ENCODE measurements at regions not wholly inside any gene's neighbourhood (a gene's known extent, or its start where the extent isn't known, plus 50 kb on each side); places are given as distances from the start of the nearest gene placed in this dataset.

- no peak for DNase-seq
Measured at GRCh38 chr5:5658889-5659465, 236.5 kb downstream of the ICE1 start.

DNA sequence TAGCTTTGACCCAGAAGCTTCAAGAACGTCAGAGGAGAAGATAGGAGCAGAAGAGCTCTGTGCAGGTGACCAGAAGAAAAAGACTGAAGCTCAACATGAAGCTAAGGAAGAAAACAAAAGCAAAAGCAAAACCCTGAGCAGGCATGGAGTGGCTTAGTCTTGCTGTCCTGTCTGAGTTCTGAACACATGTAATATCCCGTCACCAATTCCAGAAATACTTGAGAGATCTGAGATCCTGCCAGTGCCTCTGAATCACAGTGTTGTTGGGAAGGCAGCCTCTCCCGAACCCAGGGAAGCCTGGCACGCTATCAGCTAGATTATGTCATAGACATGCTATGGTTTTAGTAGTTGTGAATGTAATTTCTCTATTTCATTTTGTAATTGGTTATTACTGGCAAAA lies 235.7 kb downstream of the ICE1 start:
- peak; percentile 25 for DNase-seq

DNA sequence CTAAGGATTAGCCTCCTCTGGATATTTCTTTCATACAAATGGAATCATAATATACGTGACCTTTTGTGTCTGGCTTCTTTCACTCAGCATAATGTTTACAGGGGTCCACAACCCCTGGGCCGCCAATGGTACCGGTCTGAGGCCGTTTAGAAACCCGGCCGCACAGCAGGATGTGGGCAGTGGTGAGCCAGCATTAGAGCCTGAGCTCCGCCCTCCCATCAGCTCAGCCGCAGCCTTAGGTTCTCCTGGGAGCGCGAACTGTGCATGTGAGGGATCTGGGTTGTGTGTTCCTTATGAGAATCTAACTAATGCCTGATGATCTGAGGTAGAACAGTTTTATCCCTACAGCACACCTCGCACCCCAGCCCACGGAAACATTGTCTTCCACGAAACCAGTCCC lies 229.7 kb downstream of the ICE1 start:
- no peak for DNase-seq

DNA sequence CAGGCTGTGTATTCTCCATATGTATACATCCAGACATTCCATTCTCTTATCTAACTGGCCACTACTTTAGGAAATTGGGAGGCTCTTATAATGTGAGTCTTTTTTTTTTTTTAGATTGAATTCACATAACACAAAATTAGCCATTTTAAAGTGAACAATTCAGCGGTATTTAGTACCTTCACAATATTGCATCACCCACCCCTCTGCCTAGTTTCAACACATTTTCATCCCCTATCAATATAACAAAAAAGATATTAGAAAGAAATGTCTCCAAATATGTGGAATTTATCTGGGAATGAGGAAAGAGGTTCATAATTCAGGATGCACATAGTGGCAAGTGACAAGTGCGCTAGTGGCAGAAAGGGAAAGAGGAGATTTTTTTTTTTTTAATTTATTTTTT lies 228.5 kb downstream of the ICE1 start:
- DNase-seq, result no peak

- no peak for DNase-seq
Measured at GRCh38 chr5:5650242-5650641, 227.8 kb downstream of the ICE1 start.

GRCh38 chr5:5649641-5650040 lies 227.2 kb downstream of the ICE1 start:
- no peak for DNase-seq

GRCh38 chr5:5648694-5649093 lies 226.2 kb downstream of the ICE1 start:
- no peak for DNase-seq

GRCh38 chr5:5645891-5646290 lies 223.4 kb downstream of the ICE1 start:
- DNase-seq, result no peak

DNA sequence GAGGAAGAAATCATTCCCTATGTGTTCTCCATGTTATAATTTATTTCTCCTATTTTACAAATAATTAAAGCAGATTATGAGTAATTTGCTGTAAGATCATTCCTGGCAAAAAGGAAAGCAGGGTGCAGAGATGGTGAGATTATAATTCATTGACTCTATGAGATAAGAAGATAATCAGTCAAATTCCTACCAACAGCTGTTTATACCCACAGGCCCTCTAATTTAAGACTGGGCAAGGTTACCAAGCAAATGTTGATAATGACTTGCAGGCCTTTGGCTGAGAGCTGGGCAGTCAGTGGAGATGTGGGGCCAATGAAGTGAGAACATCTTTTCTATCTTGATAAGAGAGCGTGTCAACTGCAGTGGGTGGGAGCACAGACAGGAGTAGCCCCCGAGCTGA lies 222.7 kb downstream of the ICE1 start:
- no peak for DNase-seq

DNA sequence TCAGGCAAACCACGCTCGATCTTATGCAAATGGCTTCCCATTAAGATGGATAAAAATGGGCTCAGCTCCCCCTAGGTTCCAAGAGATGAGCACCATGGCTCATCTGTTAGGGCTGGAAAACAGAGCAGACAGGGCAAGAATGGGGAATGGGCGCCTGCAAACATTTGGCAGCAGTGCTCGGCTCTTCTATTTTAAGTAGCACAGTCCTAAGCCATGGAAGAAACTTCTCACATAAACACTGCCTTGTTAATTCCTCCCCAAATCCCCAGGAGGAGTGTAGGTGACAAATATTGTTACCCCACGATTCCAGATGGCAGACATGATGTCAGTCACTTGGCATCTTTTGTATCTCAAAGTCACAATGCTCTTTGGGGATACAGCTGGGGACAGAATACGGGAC lies 221.8 kb downstream of the ICE1 start:
- no peak for DNase-seq

GRCh38 chr5:5643481-5643880 lies 221.0 kb downstream of the ICE1 start:
- no peak for DNase-seq

- DNase-seq, result no peak
Measured at GRCh38 chr5:5638211-5638610, 215.7 kb downstream of the ICE1 start.

DNA sequence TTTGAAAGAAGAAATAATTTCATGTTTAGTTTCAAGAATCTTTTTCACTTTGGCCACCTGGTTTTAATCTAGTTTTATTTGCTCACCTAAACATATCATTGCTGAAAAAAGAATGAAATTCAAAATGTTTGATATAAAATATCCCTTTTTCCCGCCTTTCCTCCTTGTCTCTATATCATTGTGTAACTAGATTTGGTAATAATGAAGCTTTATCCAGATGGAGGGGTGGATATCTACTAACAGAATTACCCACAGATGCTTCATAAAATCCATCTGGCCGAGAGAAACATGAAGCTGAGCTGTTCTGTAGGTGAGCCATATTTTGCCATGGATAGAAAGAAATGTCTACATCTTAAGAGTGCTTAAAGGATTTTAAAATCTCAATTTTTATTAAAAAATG lies 214.7 kb downstream of the ICE1 start:
- no peak for DNase-seq

- no peak for DNase-seq
Measured at GRCh38 chr5:5634817-5635216, 212.3 kb downstream of the ICE1 start.

DNA sequence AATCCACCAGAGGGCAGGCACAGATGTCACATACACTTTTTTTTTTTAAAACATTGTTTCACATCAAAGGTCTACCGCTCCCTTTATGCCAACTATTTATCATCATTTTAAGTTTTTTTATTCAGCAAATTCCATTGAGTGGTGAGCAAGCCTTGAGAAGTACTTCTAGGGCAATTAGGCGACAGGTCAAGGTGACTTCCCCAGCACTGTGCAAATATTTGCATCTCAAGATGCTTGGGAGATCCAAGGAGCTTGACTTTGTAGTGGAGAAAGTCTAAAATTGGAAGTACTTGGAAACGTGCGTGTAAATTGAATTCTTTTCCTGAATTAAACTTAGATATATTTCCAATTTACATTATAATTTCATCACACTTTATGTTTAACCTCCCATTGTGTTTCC lies 211.1 kb downstream of the ICE1 start:
- DNase-seq, result no peak

- DNase-seq, result no peak
Measured at GRCh38 chr5:5632678-5633077, 210.2 kb downstream of the ICE1 start.

GRCh38 chr5:5629607-5629978 lies 207.1 kb downstream of the ICE1 start:
- DNase-seq, result no peak

DNA sequence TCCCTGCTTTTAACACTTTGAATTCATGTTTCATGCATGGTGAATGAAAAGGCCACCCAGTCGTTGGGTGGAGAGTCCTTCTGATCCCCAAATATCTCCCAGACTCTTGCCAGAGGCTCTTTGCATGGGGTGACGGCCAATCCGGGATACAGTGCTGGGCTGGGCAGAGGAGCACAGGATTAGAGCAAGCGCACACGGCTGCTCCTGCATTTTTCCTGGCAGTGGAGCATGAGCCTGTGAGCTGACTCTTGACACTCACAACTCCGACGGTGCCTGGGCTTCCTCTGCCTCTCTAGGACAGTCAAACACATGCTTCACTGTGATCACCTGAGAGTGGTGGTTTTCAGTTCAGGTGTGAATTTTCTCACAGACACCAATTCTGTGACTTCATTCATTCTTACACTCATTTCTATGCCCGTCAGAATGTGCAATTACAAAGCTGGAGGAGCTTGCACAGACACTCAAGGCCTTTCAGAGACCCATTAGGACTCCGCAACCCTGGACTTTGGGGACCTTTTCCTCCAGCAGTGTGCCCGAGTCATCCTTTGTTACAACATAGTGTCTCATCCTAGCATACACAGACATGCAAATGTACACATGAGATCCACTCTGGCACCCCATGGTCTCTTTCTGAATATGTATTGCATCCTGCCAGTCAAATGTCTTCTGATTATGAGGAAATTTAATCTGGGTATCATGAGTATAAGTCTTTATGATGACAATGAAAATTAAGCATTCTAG lies 206.6 kb downstream of the ICE1 start:
- DNase-seq, result no peak

DNA sequence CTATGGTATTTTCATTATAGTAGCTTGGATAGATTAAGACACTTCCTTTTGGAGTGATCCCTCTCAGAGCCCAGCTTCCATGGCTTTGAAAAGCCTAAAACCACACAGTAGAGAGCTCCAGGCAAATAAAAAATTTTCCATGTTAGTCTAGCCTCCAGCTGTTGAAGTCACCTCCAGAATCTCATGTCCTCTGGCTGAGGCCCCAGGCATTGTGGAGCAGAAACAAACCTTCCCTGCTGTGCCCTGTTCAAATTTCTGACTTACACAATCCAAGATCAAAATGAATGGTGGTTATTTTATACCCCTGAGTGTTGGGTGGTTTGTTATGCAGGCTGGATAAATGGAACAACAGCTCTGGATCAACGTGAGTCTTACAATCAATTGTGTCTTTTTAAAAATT lies 203.9 kb downstream of the ICE1 start:
- DNase-seq, result no peak

DNA sequence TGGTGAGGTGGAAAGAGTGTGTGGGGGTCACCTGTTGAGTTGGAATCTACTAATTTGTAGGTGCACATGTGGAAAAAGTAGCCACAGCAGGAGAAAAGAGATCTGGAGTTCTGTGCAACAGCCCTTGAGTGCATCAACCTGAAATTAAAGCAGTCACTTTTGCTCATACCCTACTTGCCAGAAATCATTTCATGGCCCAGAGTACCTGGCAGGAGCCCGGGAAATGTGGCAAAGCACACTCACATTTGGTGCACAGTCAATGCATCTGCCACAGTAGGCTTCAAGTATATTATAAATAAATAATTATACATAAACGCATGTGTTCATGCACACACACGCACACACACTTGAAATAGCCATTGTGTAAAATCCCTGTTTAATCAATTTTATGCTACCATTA lies 203.0 kb downstream of the ICE1 start:
- no peak for DNase-seq

DNA sequence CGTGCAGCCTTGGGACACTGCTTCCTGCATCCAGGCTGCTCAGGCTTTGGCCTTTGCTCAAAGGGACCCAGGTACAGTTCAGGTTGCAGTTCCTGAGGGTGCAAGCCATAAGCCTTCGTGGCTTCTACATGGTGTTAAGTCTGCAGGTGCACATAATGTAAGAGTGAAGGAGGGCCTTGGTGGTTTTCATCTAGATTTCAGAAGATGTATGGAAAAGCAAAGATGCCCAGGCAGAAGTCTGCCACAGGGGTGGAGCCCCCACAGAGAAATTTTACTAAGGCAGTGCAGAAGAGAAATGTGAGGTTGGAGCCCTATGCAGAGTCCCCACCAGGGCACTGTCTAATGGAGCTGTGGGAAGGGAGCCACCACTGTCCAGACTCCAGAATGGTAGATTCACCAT lies 200.9 kb downstream of the ICE1 start:
- no peak for DNase-seq

DNA sequence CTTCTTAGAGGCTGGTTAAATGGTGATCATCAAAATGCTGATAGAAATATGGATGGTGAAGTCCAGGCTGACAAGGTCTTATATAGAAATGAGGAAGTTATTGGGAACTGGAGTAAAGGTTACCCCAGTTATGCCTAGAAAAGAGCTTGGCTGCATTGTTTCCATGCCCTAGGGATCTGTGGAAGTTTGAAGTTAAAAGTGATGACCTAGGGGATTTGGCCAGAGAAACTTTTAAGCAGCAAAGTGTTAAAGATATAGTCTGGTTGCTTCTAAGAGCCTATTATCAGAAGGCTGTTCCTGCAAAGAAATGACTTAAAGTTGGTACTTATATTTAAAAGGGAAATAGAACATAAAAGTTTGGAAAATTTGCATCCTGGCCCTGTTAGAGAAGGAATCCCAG lies 200.3 kb downstream of the ICE1 start:
- DNase-seq, result no peak

GRCh38 chr5:5619546-5619945 lies 197.1 kb downstream of the ICE1 start:
- DNase-seq, result no peak

GRCh38 chr5:5617024-5617423 lies 194.5 kb downstream of the ICE1 start:
- no peak for DNase-seq

DNA sequence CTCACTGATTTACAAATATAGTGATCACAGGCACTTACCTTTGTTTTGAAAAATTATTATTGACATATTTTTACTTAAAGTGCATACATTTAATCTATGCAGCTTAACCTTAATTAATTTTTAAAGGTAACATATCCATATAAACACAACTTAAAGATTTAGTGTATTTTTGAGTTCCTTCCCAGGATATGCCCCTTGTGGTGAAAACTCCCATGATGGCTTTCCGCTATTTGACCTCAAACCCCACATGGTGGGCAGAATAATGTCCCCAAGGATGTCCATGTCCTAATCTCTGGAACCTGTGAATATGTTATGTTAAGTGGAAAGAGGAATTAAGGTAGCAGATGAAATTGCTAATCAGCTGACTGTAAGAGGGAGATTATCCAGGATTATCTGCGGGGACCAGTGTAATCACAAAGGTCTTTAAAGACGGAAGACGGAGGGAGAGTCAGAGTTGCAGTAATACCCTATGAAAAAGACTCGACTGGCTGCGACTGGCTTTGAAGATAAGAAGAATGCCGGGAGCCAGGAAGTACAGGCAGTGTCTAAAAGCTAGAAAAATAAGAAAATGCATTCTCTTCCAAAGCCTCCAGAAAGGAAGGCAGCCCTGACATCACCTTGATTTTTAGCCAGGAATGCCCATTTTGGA lies 193.9 kb downstream of the ICE1 start:
- DNase-seq, result peak; percentile 16
